BJ (cell line): ENCODE measurements at regions not wholly inside any gene's neighbourhood (a gene's known extent, or its start where the extent isn't known, plus 50 kb on each side); places are given as distances from the start of the nearest gene placed in this dataset.

ENCODE experiments used
- CTCF ChIA-PET: fragments of 350-600 bp; formaldehyde crosslinking; extraction: SDS; loops from one replicate; lab custom pipeline; 2021; ENCODE audit warnings: antibody characterized with exemption, inconsistent platforms; lab: Yijun Ruan, JAX
- POLR2A ChIA-PET: fragments of 300-600 bp; sonication (Branson Sonifier 250); formaldehyde crosslinking; extraction: SDS; loops from one replicate; lab custom pipeline; 2021; ENCODE audit warnings: antibody characterized with exemption; lab: Charles Lee
- DNase-seq: peaks from one replicate; pipeline ENCODE4 v3.0.0-alpha.2; 2011; ENCODE audit warnings: low read depth
- H3K27me3 ChIP-seq: 2 replicates; pipeline ENCODE4 v1.6.0; 2011; ENCODE audit warnings: low read length; ENCODE audit not compliant: control insufficient read depth, insufficient read depth
- H3K36me3 ChIP-seq: 2 replicates; pipeline ENCODE4 v1.5.1; 2011; ENCODE audit warnings: low read length; ENCODE audit not compliant: control insufficient read depth, insufficient read depth
- H3K4me3 ChIP-seq: 2 replicates; pipeline ENCODE4 v1.5.1; 2011; ENCODE audit warnings: low read depth, mild to moderate bottlenecking, control low read depth, low read length
- TF ChIP-seq, protein P1 (sequence below): IDR thresholded peaks from 2 replicates; pipeline ENCODE4 v1.5.1; 2011; ENCODE audit warnings: low read depth, mild to moderate bottlenecking, control low read depth, inconsistent platforms, low read length, moderate library complexity; ENCODE audit not compliant: insufficient read depth

DNA sequence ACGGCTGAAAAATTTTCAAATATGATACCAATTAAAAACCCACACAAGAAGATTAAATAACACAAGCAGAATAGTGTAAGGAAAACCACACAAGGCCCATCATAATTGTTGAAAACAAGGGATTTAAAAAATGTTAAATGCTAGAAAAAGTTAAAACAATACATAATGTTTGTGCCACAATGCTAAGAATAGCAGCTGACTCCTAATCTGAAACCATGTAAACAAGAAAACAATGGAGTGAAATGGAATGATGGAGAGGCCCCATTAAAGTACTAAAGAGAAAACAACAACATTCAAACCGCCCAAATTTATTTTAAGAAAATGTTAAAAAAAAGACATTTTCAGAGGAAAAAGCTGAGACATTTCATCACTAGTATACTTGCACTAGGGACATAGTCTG lies 663.6 kb upstream of the NCAM2 start:
- CTCF ChIA-PET, result no interaction called here

DNA sequence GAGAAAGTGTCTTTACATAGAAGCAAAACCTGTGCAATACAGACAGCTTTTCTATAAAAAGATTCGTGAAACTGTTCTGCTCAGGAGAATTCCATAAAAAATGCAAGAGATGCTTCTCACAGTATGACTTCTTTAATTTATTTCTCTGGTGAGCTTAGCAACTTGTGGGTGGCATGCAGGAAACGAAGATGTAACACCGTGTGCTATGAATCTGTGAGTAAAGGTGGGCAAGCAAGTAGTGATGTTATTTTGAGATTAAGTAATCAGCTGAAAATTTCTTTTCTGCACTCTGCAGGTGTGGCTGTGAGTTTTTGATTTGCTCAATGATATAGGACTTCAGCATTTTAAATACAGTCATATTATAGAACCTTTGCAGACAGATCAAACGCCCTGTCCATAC lies 656.8 kb upstream of the NCAM2 start:
- no peaks in the 10 kb centered on the region for H3K27me3 ChIP-seq
- DNase-seq, result no peak
- H3K4me3 ChIP-seq, result no peak overlapping the region
- ChIA-PET CTCF (no interaction called here), POLR2A (no interaction called here)
- TF ChIP-seq, protein P1, sequence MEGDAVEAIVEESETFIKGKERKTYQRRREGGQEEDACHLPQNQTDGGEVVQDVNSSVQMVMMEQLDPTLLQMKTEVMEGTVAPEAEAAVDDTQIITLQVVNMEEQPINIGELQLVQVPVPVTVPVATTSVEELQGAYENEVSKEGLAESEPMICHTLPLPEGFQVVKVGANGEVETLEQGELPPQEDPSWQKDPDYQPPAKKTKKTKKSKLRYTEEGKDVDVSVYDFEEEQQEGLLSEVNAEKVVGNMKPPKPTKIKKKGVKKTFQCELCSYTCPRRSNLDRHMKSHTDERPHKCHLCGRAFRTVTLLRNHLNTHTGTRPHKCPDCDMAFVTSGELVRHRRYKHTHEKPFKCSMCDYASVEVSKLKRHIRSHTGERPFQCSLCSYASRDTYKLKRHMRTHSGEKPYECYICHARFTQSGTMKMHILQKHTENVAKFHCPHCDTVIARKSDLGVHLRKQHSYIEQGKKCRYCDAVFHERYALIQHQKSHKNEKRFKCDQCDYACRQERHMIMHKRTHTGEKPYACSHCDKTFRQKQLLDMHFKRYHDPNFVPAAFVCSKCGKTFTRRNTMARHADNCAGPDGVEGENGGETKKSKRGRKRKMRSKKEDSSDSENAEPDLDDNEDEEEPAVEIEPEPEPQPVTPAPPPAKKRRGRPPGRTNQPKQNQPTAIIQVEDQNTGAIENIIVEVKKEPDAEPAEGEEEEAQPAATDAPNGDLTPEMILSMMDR, result no peak
- H3K36me3 ChIP-seq, result no peaks in the 10 kb centered on the region

More for the DNA sequence above, 663.6 kb upstream of the NCAM2 start:
- DNase-seq, result no peak
- TF ChIP-seq, protein P1, result no peak
- H3K4me3 ChIP-seq, result no peak overlapping the region
- no peaks in the 10 kb centered on the region for H3K27me3 ChIP-seq
- no peaks in the 10 kb centered on the region for H3K36me3 ChIP-seq
- POLR2A ChIA-PET, result no interaction called here

DNA sequence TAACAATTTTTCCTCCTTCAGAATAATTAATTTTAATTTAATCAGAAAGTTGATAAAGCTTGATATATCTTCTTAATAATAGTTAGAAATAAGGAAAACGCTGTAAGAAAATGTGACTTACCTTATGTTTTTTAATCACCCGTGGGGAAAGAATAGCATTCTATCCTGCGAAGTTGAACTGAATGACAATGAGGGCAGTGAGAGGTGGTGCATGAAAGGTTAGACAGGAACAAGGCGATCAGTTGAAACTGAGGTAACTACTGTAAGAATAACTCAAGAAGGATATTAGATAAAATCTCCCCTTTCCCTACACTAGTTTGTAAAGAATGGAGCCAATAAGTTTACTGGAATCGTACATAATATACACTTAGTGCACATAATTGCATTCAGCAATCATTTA lies 655.0 kb upstream of the NCAM2 start:
- TF ChIP-seq, protein P1, result no peak
- CTCF ChIA-PET, result no interaction called here
- POLR2A ChIA-PET, result no interaction called here
- DNase-seq, result no peak
- Histone ChIP-seq H3K4me3 (no peak overlapping the region), H3K36me3 (no peaks in the 10 kb centered on the region), H3K27me3 (no peaks in the 10 kb centered on the region)

DNA sequence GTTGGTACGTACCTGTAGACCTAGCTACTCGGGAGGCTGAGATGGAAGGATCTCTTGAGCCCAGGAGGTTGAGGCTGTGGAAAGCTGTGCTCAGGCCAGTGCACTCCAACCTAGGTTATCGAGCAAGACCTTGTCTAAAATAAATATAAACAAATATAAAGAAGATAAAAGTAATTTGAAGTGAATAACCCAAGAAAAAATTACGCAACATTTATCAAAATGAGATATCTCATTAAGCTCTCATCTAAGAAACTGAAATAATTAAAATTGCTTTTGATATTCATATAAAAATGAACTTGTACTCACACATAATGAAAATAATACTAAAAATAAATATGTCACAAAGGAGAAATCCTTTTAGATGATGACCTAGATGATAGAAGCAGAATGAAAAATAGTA lies 647.1 kb upstream of the NCAM2 start:
- TF ChIP-seq, protein P1, result no peak
- CTCF ChIA-PET, result no interaction called here

DNA sequence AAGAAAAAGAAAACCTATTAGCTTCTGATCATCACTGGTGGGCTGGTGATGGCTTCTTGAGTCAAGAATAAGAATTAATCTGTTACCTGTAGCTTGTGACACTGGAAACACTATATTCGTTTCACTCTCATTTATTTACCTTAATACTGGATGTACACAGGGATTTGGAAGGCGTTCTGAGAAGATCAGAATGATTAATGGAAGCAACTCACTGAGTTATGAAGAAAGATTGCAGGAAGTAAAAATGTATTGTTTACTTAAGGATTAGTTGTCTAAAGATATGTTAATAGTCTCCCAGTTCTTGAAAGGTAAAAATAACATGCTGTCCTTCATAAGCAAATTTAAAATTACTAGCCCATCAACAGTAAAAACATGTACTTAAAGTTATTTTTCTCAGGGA lies 644.9 kb upstream of the NCAM2 start:
- ChIA-PET CTCF (no interaction called here), POLR2A (no interaction called here)

More for the DNA sequence above, 647.1 kb upstream of the NCAM2 start:
- no peaks in the 10 kb centered on the region for H3K27me3 ChIP-seq
- POLR2A ChIA-PET, result no interaction called here
- no peak for DNase-seq
- no peak overlapping the region for H3K4me3 ChIP-seq
- no peaks in the 10 kb centered on the region for H3K36me3 ChIP-seq

More for the DNA sequence above, 644.9 kb upstream of the NCAM2 start:
- TF ChIP-seq, protein P1, result no peak
- no peak overlapping the region for H3K4me3 ChIP-seq
- DNase-seq, result no peak
- no peaks in the 10 kb centered on the region for H3K27me3 ChIP-seq
- H3K36me3 ChIP-seq, result no peaks in the 10 kb centered on the region
